NCI-H2107 treated with DMSO at 0.1 percent for 48 hours (cell line): ENCODE measurements at regions not wholly inside any gene's neighbourhood (a gene's known extent, or its start where the extent isn't known, plus 50 kb on each side); places are given as distances from the start of the nearest gene placed in this dataset.

Experiments used
- DNase-seq: peaks from one replicate; lab custom pipeline; 2025; ENCODE audit not compliant: unreplicated experiment; lab: John Stamatoyannopoulos, UW

- no peak for DNase-seq
Measured at GRCh38 chr1:9419369-9420041, 119.8 kb upstream of the SLC25A33 start.

DNA sequence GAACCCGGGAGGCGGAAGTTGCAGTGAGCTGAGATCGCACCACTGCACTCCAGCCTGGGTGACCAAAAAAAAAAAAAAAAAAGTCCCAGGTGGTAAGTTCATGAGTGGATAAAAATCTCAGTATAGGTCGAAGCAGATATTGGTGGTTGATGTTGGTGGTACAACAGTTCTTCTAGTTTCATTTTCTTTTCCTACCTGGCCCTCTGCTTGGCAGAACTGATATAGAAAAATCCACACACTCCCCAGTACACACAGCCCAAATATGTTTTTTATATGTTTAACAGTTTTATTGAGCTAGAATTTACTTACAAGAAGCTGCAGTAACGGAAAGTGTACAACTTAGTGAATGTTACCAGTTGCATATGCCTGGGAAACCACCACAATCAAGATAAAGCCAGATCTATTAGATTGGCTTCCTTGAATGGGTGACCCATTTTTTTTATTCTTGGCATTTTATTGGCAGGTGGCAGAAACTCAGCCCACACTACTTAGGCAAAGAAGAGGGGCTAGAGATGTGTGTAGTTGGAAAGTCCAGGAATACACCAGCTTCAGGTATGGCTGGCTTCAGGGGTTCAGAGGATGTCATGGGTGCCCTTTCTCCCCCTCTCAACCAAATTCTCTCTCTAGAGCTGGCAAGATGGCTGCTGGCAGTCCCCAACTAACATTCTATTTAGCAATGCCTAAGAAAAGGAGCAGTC is 118.3 kb upstream of the SLC25A33 start:
- no peak for DNase-seq

GRCh38 chr1:9421533-9421873 is 117.8 kb upstream of the SLC25A33 start:
- no peak for DNase-seq

DNA sequence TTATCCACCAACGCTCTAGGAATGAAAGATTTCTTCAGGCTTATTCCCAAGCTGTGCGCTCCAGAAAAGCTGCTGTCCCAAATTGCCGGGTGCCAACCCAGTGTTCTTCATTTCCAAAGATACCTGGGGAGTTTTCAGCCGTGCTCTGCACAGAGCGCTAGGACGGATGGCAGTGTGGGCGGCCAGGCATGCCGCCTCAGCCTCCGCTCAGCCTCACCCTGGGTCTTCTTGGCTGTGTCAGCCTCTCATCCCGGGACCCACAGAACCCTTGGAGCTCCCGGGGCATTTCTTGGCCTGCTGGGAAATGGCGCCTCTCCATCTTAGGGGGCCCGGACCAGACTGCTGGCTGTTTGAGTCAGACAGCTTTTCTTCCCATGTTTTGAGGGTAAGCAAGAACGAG is 116.9 kb upstream of the SLC25A33 start:
- no peak for DNase-seq

- no peak for DNase-seq
Measured at GRCh38 chr1:9422911-9423505, 116.3 kb upstream of the SLC25A33 start.

- DNase-seq: no peak
Measured at GRCh38 chr1:9424261-9424660, 115.0 kb upstream of the SLC25A33 start.

DNA sequence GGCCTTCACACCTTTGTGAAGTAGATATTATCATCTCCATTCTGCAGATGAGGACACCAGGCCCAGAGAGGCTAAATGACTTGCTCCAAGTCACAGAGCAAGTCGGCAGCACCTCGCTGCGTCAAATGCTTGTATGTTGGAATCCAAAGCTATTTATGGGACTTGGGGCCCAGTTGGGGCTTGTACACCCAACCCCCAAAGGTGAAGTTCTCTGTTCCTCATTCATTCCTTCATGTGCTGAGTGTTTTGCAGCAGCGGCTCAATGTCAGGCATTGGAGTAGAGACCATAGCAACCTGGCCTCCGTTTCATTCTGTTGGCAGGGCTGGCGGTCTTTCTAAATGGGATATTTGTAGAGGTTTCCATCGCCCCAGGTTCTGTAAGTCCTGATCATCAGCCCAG is 113.4 kb upstream of the SLC25A33 start:
- no peak for DNase-seq

GRCh38 chr1:9426291-9426711 is 113.0 kb upstream of the SLC25A33 start:
- no peak for DNase-seq

- no peak for DNase-seq
Measured at GRCh38 chr1:9427388-9427787, 111.9 kb upstream of the SLC25A33 start.

- DNase-seq: peak; percentile 41
Measured at GRCh38 chr1:9428601-9429341, 110.5 kb upstream of the SLC25A33 start.

DNA sequence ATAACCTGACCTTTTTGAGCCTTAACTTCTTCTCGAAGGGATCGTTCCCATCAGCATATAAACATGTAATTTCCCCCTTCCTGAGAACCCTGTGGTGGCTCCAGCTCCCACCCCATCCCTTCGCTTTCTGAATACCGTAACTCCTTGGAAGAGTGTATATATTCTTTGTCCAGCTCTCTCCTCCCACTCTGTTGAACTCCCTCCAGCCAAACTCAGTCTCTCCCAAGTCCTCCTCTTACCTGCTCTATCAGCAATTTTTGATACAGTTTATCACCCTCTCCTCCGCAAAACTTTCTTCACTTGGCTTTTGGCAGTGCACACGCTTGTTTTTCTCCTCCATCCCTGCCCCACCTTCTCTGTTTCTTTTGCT is 109.9 kb upstream of the SLC25A33 start:
- DNase-seq: no peak

GRCh38 chr1:9434247-9435152 is 104.8 kb upstream of the SLC25A33 start:
- DNase-seq: no peak

GRCh38 chr1:9435153-9435636 is 104.1 kb upstream of the SLC25A33 start:
- DNase-seq: no peak

DNA sequence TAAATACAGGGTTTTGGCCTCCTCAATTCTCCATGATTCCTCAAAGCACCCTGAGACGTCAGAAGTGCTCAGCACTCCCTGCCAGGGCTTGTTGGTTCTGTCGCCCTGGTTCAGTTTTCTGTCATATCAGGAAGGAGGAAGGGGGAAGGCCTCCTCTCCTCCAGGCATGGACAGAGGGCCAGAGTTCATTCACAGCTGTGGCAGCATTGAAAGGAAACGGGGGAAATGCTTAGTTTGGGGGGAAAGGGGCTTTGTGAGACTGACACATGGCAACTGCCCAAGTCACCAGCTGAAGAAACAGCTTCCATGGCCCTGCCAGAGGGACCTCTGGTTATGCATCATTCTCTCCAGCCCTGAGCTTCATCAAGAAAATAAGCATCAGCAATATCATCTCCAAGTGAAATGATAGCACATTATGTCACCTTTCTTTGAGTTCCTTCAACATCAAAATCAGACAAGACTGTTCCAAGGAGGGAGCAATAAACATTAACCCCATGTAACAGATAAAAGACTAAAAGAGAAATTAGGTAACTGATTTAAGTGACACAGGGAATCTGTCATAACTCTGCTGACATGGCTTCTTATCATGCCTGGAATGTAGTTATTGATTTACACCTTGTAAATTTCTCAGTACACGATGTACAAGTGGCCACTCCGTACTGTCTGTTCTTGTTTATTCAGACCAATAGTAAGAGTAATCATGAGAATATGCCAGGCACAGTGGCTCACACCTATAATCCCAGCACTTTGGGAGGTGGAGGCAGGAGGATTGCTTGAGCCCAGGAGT is 103.2 kb upstream of the SLC25A33 start:
- no peak for DNase-seq

DNA sequence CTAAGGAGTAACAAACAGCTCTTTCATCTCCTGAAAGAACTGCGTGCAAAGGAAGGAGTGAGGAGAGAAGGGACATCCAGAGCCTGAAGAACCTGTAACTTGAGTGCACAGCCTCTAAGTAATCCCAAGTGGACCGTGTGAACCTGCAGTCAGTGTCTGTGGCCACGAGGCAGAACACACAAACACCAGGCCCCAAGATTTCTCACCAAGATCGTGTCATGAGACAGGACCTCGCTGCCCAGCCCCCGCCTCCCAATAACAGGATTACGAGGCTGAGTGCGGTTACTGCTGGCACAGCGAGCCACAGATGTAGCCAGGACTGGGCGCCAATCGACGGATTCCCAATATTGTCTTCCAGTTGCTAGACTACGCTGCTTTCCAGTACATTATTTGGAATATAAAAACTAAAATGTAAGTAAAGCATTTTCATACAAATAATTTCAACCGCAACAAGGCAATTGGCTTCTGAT is 101.3 kb upstream of the SLC25A33 start:
- DNase-seq: no peak

GRCh38 chr1:9438431-9439073 is 100.7 kb upstream of the SLC25A33 start:
- DNase-seq: no peak

- no peak for DNase-seq
Measured at GRCh38 chr1:9439074-9439761, 100.0 kb upstream of the SLC25A33 start.

- no peak for DNase-seq
Measured at GRCh38 chr1:9440261-9440660, 99.0 kb upstream of the SLC25A33 start.

GRCh38 chr1:9440763-9441194 is 98.5 kb upstream of the SLC25A33 start:
- DNase-seq: no peak
